Activated gamma-delta T cell treated with anti-CD3 and anti-CD28 coated beads, Interleukin-2, amount 50 U/mL, for 16 hours (primary cell): ENCODE measurements at regions not wholly inside any gene's neighbourhood (a gene's known extent, or its start where the extent isn't known, plus 50 kb on each side); places are given as distances from the start of the nearest gene placed in this dataset.
"Not testable (repeated sequence)": the region's sequence is repeated elsewhere in the genome, so short reads cannot be mapped to it uniquely, and the experiment has no call there.

Experiments
- DNase-seq: peaks from one replicate; pipeline ENCODE4 v3.0.0-alpha.2; 2020; ENCODE audit warnings: low read depth

DNA sequence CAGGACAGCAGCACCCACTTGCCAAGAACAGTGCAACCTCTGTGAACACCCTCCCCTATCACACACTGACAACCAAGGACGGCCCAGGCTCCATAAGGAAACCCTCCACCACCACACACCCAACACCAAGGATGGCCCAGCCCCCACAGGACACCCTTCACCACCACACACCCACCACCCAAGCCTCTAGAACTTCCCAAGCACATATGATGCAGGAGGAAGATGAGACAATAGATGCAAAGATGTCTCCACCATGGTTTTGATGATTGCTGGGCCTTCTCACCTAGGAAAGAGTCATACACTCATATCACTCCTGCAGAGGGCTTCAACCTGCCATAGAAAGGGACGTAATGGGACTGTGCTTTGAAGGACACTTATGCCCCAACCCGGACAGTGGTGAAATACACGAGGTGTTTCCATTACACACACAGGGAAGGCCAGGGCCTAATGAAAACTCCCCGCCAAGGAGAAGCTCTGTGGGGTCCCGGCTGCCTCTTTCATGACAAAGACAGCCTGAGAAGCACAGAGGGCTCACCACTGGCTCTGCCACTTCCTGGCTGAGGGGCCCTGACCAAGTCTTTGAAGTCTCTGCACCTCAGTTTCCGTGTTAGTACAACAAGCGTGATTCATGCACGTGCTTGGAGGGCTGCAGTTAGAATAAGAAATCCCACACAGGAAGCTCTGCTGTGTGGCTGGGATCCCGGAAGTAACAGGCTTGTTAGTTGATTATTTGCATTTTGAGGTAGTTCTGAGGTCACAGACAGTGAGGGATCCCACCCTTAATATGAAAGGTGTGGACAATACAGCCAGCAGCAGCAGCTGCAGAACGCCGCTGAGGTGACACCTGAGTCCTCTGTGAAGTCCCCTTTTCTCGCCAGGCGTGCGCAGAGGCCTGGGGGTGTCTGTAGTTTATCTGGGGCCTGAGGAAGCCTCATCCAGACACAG is 61.9 kb upstream of the ATP12A start:
- DNase-seq = peak; percentile 67

DNA sequence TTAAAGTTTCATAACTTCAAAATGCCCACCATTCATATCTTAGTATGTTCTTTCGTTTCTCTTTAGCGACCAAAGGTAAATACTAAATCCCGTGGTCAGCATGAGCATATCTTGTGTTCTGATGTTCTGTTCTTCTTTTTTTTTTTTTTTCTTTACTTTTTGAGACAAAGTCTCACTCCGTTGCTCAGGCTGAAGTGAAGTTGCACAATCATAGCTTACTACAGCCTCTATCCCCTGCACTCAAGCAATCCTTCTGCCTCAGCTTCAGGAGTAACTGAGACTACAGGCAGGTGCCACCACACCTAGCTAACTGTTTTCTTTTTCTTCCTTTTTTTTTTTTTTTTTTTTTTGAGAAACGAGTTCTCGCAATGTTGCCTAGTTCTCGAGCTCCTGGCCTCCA is 60.9 kb upstream of the ATP12A start:
- DNase-seq = no peak

DNA sequence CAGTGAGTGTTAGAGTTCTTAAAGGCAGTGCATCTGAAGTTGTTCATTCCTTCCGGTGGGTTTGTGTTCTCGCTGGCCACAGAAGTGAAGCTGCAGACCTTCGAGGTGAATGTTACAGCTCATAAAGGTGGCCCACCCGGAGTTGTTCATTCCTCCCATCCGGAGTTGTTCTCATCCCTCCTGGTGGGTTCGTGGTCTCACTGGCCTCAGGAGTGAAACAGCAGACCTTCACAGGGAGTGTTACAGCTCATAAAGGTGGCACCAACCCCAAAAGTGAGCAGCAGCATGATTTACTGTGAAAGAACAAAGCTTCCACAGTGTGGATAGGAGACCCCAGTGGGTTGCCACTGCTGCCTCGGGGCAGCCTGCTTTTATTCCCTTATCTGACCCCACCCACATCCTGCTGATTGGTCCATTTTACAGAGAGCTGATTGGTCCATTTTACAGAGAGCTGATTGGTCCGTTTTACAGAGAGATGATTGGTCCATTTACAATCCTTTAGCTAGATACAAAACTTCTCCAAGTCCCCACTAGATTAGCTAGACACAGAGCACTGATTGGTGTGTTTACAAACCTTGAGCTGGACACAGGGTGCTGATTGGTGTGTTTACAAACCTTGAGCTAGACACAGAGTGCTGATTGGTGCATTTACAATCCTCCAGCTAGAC is 57.6 kb upstream of the ATP12A start:
- not testable (repeated sequence) for DNase-seq

DNA sequence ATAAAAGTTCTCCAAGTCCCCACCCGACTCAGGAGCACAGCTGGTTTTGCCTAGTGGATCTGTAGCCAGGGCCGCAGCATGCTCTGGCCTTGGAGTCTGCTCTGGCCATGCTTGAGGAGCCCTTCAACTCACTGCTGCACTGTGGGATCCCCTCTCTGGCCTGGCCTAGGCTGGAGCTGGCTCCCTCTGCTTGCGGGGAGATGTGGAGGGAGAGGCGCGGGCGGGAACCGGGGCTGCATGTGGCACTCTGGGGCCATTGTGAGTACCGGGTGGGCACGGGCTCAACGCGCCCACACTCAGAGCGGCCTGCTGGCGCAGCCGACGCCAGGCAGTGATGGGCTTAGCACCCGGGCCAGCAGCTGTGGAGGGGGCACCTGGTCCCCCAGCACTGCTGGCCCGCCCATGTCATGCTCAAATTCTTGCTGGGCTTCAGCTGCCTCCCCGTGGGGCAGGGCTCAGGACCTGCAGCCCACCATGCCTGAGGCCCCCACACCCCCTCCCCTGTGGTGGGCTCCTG is 57.0 kb upstream of the ATP12A start:
- DNase-seq = no peak

DNA sequence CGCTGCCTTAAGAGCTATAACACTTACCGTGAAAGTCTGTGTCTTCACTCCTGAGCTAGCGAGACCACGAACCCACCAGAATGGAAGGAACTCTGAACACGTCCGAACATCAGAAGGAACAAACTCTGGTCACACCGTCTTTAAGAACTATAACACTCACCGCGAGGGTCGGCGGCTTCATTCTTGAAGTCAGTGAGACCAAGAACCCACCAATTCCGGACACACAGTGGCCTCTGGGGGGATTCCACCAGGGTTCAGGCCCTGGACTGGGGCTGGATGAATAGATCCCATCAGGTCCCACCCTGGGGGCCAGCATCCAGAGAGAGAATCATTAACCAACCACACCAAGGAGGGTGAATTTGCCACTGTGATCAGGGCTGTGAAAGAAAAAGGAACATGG is 55.8 kb upstream of the ATP12A start:
- no peak for DNase-seq

DNA sequence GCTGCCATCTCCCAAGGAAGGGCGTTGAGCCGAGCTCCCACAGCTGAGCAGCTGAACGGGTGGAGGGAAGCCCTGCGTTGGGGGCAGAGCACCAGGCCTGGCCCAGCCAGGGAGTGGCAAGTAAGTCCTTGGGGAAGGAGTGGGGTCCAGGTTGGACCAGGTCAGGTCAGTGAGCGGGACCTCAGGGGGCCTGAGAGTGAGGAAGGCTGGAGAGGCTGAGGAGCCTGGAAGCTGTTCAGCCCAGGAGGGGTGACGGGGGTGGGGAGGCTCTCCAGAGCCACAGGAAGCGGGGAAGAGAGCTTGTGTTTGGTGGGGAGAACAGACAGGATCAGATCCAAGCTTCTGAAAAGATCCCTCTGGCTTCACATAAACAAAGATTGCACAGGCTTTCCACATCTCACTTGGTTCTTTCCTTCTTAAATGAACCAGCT is 55.4 kb upstream of the ATP12A start:
- DNase-seq = no peak

DNA sequence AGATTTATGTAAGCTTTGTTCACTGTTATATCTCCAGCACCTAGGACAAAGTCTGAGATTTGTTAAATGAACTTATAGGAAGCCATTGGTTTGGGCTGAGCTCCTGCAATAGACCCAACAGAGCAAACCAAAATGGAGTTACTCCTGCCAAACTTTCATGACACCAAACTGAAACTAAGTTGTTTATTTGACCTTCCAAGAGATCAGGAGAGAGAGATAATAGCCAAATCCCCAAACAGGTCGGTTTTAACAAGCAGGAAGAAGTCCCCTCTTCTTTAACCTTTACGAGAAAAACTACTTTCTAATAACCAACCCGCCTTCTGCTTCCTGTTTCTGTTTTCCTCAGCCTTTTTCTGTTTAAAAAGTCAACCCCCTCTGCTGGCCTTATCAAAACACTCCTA is 54.9 kb upstream of the ATP12A start:
- no peak for DNase-seq

DNA sequence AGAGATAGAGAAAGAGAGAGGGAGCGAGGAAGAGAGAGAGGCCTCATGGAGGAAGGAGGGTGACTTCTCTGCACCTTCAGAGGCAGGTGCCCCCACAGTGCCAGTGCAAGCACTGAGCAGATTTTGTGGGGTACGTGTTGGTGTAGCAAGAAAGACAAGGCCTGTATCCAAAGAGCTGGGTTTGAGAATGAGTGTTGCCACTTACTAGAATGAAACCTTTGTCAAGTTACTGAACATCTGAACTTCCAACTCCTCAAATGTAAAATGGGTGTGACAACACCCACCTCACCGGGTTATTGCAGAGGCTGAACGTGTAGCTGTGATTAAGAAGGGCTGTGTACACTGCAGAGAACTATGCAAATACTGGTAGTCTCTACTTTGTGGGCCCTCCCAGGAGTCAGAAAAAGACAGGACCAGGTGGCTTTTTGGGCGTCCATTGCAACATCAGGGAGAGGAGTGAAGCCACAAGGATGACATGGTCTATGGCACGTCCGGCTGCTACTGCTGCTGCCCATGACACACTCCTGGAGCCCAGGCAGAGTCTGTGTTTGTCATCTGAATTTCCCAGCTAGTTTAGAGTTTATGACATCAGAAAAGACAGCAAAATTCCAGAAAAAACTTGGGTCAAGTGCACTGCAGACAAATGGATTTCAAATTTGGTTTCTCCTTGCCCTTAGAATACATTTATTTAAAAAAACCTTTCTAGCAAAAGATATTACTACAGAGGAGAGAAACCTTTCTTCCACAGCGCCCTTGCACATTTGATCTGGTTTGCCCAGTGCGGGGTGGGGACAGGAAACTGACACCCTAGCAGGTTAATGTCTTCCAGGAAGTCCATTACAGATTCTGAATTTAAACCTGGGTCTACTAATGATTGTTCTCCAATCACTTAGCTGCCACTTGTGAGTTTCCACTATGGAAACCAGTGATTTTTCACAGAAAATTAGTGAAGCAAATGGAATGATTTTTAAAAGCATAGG is 54.0 kb upstream of the ATP12A start:
- DNase-seq = no peak

DNA sequence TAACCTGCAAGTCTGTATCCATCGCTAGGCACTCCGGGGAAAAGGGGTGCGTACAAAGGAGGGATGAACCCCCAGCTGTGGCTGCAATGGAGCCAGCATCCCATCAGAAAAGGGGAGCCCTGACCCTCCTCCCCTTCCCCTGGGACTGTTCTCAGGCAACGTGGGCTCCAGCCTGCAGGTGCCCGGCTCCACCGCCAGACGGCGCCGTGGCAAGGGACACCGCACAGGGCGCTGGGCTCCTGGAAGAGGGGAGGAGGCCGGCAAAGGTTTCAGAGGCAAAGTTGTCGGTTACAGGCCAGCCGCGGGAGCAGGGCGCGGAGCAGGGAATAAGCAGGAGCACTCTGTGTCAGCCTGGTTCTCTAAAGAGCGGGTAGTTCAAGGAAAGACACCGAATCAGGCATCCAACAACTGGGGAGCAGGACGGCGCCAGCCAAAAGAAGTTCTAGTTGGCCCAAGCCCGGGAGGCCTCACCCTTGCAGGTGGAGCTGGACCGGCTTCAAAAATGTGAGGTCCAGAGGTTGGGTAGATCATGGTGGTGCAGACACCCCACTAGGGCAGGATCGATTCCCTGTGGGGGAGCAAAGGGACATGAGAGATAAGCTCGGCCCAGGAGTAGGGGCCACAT is 53.0 kb upstream of the ATP12A start:
- DNase-seq = no peak

DNA sequence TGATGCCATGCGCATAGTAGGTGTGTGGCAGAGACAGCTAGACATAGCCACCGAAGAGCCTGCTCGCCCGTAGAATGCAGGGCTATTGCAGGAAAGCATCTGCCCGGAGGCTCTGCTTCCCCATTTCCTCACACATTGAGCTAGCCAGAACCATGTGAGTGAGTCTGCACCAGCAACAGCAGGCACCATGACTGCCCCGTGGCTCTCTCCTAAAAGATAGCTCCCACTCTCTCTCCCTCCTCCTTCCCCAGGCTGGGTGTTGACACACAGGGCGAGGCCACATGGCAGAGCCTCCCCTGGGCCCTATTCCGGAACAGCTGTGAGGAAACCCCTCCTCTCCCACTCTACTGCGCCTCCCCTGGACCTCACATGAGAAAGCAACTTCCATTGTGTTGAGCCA is 52.3 kb upstream of the ATP12A start:
- DNase-seq = no peak

DNA sequence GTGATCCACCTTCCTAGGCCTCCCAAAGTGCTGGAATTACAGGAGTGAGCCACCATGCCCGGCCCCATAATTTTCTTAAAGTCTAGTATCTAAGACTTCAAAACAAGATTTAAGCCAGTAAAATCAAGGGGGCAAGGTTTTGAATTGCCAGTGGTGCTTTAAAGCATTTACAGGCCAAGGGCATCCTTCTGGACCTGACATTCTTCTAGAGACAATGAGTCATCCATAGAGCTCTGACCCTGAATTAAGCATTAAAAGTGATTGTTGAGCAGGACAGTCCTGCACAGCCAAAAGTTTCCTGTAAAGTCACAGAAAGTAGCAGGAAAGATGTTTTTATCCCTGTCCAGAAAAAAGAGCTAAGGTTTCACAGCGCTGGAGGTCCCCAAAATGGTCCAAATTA is 50.9 kb upstream of the ATP12A start:
- DNase-seq = no peak

DNA sequence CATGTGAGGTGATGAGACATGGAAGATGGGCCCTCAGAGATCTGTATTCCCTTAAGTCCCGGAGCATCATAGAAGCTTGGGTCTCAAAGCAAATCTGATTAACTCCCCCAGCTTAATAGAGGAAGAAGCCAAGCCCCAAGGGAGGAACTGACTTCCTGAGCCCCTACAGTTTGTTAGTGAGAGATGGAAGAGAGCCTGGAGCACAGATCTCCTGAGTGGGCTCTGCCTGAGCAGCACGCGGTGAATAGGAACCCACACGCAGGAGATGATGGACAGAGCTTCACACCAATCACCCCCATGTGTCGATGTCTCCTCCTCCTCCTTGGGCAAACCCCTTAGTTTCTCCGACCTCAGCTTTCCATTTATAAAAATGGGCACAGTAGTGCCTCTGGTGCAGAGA is 50.1 kb upstream of the ATP12A start:
- no peak for DNase-seq
